Tibial artery (tissue), 4 donors: ENCODE measurements at regions not wholly inside any gene's neighbourhood (a gene's known extent, or its start where the extent isn't known, plus 50 kb on each side); places are given as distances from the start of the nearest gene placed in this dataset.

Experiments
- DNase-seq, 2 donors: peaks; one replicate each; pipeline ENCODE4 v3.0.0-alpha.2; 2019
- H3K27ac ChIP-seq, 2 donors: fragments of 200-600 bp; sonication (generic) in 1 of 2; 1 replicate in 1 of 2; 2 replicates in 1 of 2; pipeline ENCODE4 v1.5.1; 2018 to 2019; ENCODE audit warnings: mild to moderate bottlenecking in 1 of 2
- H3K27me3 ChIP-seq, 2 donors: fragments of 200-600 bp; sonication (generic) in 1 of 2; one replicate each; pipeline versions ENCODE4 v1.5.1 to v1.6.0; 2016 to 2019
- H3K36me3 ChIP-seq, 3 donors: fragments of 200-600 bp; sonication (generic) in 2 of 3; one replicate each; pipeline ENCODE4 v1.5.1; 2016 to 2019; ENCODE audit warnings: mild to moderate bottlenecking in 2 of 3
- H3K4me1 ChIP-seq, 4 donors: fragments of 200-600 bp; sonication (generic) in 2 of 4; 1 replicate in 3 of 4; 2 replicates in 1 of 4; pipeline ENCODE4 v1.5.1; 2016 to 2019
- H3K4me3 ChIP-seq, 2 donors: fragments of 200-600 bp; sonication (generic) in 1 of 2; 1 replicate in 1 of 2; 2 replicates in 1 of 2; pipeline ENCODE4 v1.5.1; 2018 to 2019; ENCODE audit warnings: mild to moderate bottlenecking in 2 of 2
- H3K9me3 ChIP-seq, 3 donors: fragments of 200-600 bp; sonication (generic) in 1 of 3; one replicate each; pipeline ENCODE4 v1.5.1; 2016 to 2019
- CTCF ChIP-seq, 2 experiments: fragments of 200-600 bp in 1 of 2; fragments of 450-650 bp in 1 of 2; IDR thresholded peaks; one replicate each; pipeline ENCODE4 v1.5.1; 2017 to 2019; ENCODE audit warnings: antibody characterized with exemption in 2 of 2, mild to moderate bottlenecking in 1 of 2, moderate library complexity in 1 of 2
- intact Hi-C: fragments of 100-400 bp; cut with DNase I; formaldehyde crosslinking; loops from one replicate; pipeline ENCODE4 v1.15.0; 2023; ENCODE audit warnings: low total_unique reads

- no peaks in the 10 kb centered on the region for H3K36me3 ChIP-seq
Measured at GRCh38 chr9:16275795-16276624, 594.5 kb downstream of the BNC2 start.

GRCh38 chr9:16276866-16277265, 593.6 kb downstream of the BNC2 start:
- TF ChIP-seq CTCF (IDR thresholded peaks at IDR 0.05) = no peak
- Histone ChIP-seq H3K27me3 (no peaks in the 10 kb centered on the region), H3K36me3 (no peaks in the 10 kb centered on the region), H3K9me3 (no peaks in the 10 kb centered on the region), H3K4me1 (peaks cover 0 to 18% (median 5%) of the 10 kb centered on the region in 4 donors), H3K4me3 (no peak overlapping the region), H3K27ac (no peak overlapping the region)
- intact Hi-C loops = no loop called here
- no peak for DNase-seq

More at GRCh38 chr9:16275795-16276624, 594.5 kb downstream of the BNC2 start:
- no peak for TF ChIP-seq CTCF (IDR thresholded peaks at IDR 0.05)
- H3K4me3 ChIP-seq = no peak overlapping the region
- H3K4me1 ChIP-seq = peaks cover 0 to 18% (median 5%) of the 10 kb centered on the region in 4 donors
- intact Hi-C loops = no loop called here
- no peaks in the 10 kb centered on the region for H3K27me3 ChIP-seq
- H3K9me3 ChIP-seq = no peaks in the 10 kb centered on the region
- H3K27ac ChIP-seq = no peak overlapping the region
- peak in 1 of 2 donors; percentile 84 for DNase-seq

GRCh38 chr9:16277471-16277960, 593.0 kb downstream of the BNC2 start:
- TF ChIP-seq CTCF (IDR thresholded peaks at IDR 0.05) = no peak
- intact Hi-C loops = no loop called here
- no peak overlapping the region for H3K27ac ChIP-seq
- no peaks in the 10 kb centered on the region for H3K27me3 ChIP-seq
- no peaks in the 10 kb centered on the region for H3K36me3 ChIP-seq
- H3K4me1 ChIP-seq = peaks cover 0 to 16% (median 4%) of the 10 kb centered on the region in 4 donors
- no peak for DNase-seq
- H3K9me3 ChIP-seq = no peaks in the 10 kb centered on the region
- H3K4me3 ChIP-seq = no peak overlapping the region

- Histone ChIP-seq H3K4me3 (no peak overlapping the region), H3K9me3 (no peaks in the 10 kb centered on the region), H3K27me3 (no peaks in the 10 kb centered on the region), H3K4me1 (peaks cover 0 to 9% (median 3%) of the 10 kb centered on the region in 4 donors), H3K36me3 (no peaks in the 10 kb centered on the region), H3K27ac (no peak overlapping the region)
- no peak for DNase-seq
- intact Hi-C loops = no loop called here
- TF ChIP-seq CTCF (IDR thresholded peaks at IDR 0.05) = no peak
Measured at GRCh38 chr9:16278326-16278999, 592.0 kb downstream of the BNC2 start.

- Histone ChIP-seq H3K36me3 (no peaks in the 10 kb centered on the region), H3K4me3 (no peak overlapping the region), H3K27ac (no peak overlapping the region), H3K27me3 (no peaks in the 10 kb centered on the region), H3K4me1 (no peaks in the 10 kb centered on the region), H3K9me3 (no peaks in the 10 kb centered on the region)
- no peak for TF ChIP-seq CTCF (IDR thresholded peaks at IDR 0.05)
- DNase-seq = no peak
- intact Hi-C loops = no loop called here
Measured at GRCh38 chr9:16281707-16282106, 588.8 kb downstream of the BNC2 start.
